ENCODE measurements at regions not wholly inside any gene's neighbourhood (a gene's known extent, or its start where the extent isn't known, plus 50 kb on each side); places are given as distances from the start of the nearest gene placed in this dataset.

GRCh38 chr3:104032283-104032682 lies 1334.4 kb upstream of the ALCAM start:
- TF ChIP-seq ZNF384 (IDR thresholded peaks at IDR 0.05) = no peak
- no peak for TF ChIP-seq SP1 (IDR thresholded peaks at IDR 0.05)
- no peak for TF ChIP-seq ELF4 (IDR thresholded peaks at IDR 0.05)
- TF ChIP-seq CTBP1 (IDR thresholded peaks at IDR 0.05; ENCODE audit: borderline replicate concordance) = no peak
- TF ChIP-seq L3MBTL2 (conservative IDR thresholded peaks at IDR 0.05) = no peak
- TF ChIP-seq FOXA1 (IDR thresholded peaks at IDR 0.05) = no peak
- no peak for TF ChIP-seq SUZ12 (IDR thresholded peaks at IDR 0.05)

Measured in HEK293T (cell line).